ENCODE measurements at regions not wholly inside any gene's neighbourhood (a gene's known extent, or its start where the extent isn't known, plus 50 kb on each side); places are given as distances from the start of the nearest gene placed in this dataset.

DNA sequence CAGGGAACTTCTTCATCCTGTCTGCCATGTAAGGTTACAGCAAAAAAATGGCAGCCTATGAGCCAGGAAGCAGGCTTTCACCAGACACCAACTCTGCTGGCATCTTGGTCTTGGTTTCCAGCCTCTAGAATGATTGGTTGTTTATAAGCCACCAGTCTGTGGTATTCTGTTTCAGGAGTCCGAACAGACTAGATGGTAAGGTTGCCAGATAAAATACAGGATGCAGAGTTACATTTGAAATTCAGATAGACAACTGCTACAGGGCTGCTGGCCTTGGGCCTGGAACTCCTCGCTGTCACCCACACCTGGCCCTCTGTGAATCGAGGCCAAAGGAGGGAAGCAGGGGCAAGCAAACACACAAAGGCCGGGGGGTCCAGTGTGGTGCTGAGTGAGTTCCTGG, 478.8 kb upstream of the CCL2 start:
- TF ChIP-seq, protein P1, sequence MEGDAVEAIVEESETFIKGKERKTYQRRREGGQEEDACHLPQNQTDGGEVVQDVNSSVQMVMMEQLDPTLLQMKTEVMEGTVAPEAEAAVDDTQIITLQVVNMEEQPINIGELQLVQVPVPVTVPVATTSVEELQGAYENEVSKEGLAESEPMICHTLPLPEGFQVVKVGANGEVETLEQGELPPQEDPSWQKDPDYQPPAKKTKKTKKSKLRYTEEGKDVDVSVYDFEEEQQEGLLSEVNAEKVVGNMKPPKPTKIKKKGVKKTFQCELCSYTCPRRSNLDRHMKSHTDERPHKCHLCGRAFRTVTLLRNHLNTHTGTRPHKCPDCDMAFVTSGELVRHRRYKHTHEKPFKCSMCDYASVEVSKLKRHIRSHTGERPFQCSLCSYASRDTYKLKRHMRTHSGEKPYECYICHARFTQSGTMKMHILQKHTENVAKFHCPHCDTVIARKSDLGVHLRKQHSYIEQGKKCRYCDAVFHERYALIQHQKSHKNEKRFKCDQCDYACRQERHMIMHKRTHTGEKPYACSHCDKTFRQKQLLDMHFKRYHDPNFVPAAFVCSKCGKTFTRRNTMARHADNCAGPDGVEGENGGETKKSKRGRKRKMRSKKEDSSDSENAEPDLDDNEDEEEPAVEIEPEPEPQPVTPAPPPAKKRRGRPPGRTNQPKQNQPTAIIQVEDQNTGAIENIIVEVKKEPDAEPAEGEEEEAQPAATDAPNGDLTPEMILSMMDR (conservative IDR thresholded peaks at IDR 0.05; ENCODE audit: low read depth, low read length), result no peak
- H3K4me3 ChIP-seq (ENCODE audit: low read depth, low read length), result no peak overlapping the region
- DNase-seq (ENCODE audit: low read depth), result no peak

DNA sequence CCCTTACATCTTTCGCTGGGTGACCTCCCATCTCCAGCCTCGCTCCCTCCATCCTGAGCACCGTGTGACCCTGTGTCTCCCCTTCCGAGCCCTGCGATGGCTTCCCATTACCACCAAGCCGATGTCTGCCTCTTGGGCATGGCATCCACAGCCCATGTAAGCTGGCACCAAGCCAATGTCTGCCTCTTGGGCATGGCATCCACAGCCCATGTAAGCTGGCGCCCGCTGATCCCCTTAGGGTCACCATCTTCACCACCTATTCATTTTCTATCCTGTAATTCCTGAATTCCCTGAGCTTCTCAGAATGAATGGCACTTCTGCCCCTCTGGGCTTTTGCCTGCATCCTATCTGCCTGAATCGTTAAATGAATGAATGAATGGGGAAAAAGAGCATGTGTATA, 478.2 kb upstream of the CCL2 start:
- H3K4me3 ChIP-seq (ENCODE audit: low read depth, low read length), result no peak overlapping the region
- no peak for DNase-seq (ENCODE audit: low read depth)
- TF ChIP-seq, protein P1 (conservative IDR thresholded peaks at IDR 0.05; ENCODE audit: low read depth, low read length), result no peak

DNA sequence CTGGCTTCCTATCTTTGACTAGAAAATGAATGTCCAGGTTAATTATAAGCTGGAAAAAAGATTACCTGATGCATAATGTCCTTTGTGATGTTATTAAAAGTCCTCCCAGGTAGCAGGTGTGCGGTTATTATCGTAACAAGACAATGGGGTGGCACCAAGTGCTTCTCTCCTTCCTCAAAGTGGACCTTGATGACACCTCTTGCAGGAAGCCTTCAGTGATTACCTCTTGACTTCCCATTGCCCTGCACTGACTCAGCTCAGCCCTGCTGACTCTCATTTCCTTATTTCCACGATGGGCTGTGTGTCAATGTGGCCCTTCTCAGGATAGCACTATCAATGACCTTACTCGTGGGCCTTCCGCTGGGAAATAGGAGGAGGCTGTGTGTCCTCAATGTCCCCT, 477.4 kb upstream of the CCL2 start:
- TF ChIP-seq, protein P1 (conservative IDR thresholded peaks at IDR 0.05; ENCODE audit: low read depth, low read length), result no peak
- H3K4me3 ChIP-seq (ENCODE audit: low read depth, low read length), result no peak overlapping the region
- DNase-seq (ENCODE audit: low read depth), result no peak

DNA sequence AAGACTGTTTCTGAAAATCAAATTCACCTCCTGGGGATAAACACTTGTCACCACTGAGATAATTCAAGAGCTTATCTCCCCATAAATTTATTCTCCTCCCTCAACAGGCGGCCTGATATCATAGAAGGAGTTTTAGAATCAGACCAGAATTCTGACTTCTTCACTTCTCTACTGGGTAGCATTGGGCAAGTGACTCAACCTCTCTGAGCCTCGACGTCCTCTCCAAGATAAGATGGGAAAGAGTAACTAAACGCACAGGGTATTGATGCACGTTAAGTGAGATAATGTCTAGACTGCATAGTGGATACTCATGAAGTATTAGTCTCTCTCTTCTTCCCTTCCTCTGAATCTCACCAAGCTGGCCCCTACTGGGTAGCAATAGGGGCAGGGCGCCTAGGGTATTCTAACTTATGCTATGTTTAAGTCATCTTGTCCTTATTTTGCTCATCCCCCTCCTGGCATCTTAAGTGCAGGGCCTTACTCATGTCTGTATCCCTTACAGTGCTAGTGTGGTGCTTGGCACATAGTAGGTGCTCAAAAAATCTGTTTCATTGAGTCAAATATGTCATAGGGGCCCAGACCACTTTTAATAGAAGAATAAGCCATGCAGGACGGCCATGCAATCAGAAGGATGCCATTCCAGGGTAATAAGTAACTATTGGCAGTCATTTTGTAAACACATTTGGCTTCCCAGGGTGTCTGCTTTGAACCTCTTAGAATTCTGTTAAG, 476.4 kb upstream of the CCL2 start:
- H3K4me3 ChIP-seq (ENCODE audit: low read depth, low read length), result no peak overlapping the region
- TF ChIP-seq, protein P1 (conservative IDR thresholded peaks at IDR 0.05; ENCODE audit: low read depth, low read length), result no peak
- DNase-seq (ENCODE audit: low read depth), result no peak

DNA sequence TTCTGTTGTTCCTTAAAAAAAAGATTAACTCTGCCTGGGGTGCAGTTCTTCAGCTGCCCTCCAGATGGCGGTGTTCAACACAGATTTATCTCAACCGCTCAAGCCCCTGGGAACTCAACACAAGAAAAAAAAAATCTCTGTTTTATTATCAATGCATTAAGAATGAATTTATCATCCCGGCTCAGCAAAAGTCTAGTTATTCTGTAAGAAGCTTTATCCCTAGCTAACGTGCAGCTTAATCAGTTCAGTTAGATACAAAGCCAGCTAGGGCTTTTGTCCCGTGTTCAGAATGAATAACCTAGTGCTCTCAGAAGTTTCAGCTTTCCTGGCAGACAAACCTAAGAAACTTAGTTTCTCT, 475.9 kb upstream of the CCL2 start:
- peak; percentile 36 for DNase-seq (ENCODE audit: low read depth)
- TF ChIP-seq, protein P1 (conservative IDR thresholded peaks at IDR 0.05; ENCODE audit: low read depth, low read length), result peak; percentile 96
- no peak overlapping the region for H3K4me3 ChIP-seq (ENCODE audit: low read depth, low read length)

DNA sequence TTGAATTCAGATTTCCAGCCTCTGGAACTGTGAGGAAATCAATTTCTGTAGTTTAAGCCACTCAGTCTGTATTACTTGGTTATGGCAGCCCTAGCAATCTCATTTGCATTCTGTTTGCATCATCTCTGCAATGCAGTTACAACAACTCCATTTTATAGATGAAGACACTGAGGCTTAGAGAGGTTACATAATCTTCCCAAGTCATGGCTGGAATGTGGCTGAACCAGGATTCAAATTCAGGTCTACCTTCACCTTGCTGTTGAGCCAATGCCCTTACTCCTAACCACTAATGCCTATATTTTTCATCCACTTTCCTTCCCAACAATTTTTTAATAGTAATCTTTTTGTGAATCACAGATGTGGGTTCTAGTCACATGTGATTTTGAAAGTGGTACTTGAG, 469.8 kb upstream of the CCL2 start:
- TF ChIP-seq, protein P1 (conservative IDR thresholded peaks at IDR 0.05; ENCODE audit: low read depth, low read length), result no peak
- no peak overlapping the region for H3K4me3 ChIP-seq (ENCODE audit: low read depth, low read length)
- DNase-seq (ENCODE audit: low read depth), result no peak

DNA sequence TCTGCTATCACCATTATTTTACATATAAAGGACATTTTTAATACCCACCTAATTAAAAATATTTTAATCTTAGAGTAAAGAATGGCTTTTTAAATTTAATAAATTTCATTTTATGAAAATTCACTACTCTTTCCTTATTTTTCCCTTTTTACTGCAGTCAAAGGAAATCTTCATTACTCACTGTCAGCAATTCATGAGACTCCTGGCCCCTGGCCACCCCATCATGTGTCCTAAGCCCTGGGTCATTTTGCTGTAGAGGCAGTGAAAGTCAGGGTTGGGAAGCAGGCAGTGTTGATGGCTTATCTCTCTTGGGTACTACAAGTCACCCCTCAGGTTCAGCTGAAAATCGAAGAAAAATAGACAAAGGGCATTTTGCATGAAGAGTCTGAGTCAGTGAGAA, 468.6 kb upstream of the CCL2 start:
- DNase-seq (ENCODE audit: low read depth), result no peak
- TF ChIP-seq, protein P1 (conservative IDR thresholded peaks at IDR 0.05; ENCODE audit: low read depth, low read length), result no peak
- no peak overlapping the region for H3K4me3 ChIP-seq (ENCODE audit: low read depth, low read length)
